ENCODE measurements at regions not wholly inside any gene's neighbourhood (a gene's known extent, or its start where the extent isn't known, plus 50 kb on each side); places are given as distances from the start of the nearest gene placed in this dataset.

- H3K27ac ChIP-seq (ENCODE audit: low read depth in 1 of 2, low read length in 2 of 2) = no peak overlapping the region
Measured at GRCh38 chr12:90333424-90333823, 621.6 kb downstream of the CCER1 start.

GRCh38 chr12:90331821-90332220 is 623.2 kb downstream of the CCER1 start:
- H3K27me3 ChIP-seq (ENCODE audit: control insufficient read depth in 4 of 4, insufficient read depth in 4 of 4, low read length in 3 of 4) = no peaks in the 10 kb centered on the region
- TF ChIP-seq RXRA (IDR thresholded peaks at IDR 0.05) = no peak
- no peak for TF ChIP-seq FOXA1 (IDR thresholded peaks at IDR 0.05)
- no peak for TF ChIP-seq GABPA (IDR thresholded peaks at IDR 0.05 in 1 of 2, conservative IDR thresholded peaks at IDR 0.05 in 1 of 2)
- no peak for TF ChIP-seq YY1 (IDR thresholded peaks at IDR 0.05)
- no peak for TF ChIP-seq HNF4A (conservative IDR thresholded peaks at IDR 0.05)
- TF ChIP-seq ZBTB33 (IDR thresholded peaks at IDR 0.05) = no peak
- 82% methylated on average over 1 of the region's 1 CpG for WGBS

More at GRCh38 chr12:90333424-90333823, 621.6 kb downstream of the CCER1 start:
- Histone ChIP-seq H3K4me3 (ENCODE audit: low read depth in 1 of 3, low read length in 3 of 3) (no peak overlapping the region), H3K9me3 (ENCODE audit: control insufficient read depth in 4 of 4, low read length in 3 of 4) (no peaks in the 10 kb centered on the region), H3K27me3 (ENCODE audit: control insufficient read depth in 4 of 4, insufficient read depth in 4 of 4, low read length in 3 of 4) (no peaks in the 10 kb centered on the region), H3K36me3 (ENCODE audit: control insufficient read depth in 4 of 4, insufficient read depth in 3 of 4, low read depth in 1 of 4, low read length in 3 of 4) (no peaks in the 10 kb centered on the region), H3K9ac (ENCODE audit: low read depth in 1 of 2, low read length in 2 of 2) (no peak overlapping the region), H3K4me1 (ENCODE audit: control insufficient read depth in 4 of 4, insufficient read depth in 4 of 4, low read length in 3 of 4) (no peaks in the 10 kb centered on the region)
- no peak for DNase-seq (ENCODE audit: low spot score)
- WGBS = 81% methylated on average over 2 of the region's 2 CpGs
- TF ChIP-seq JUND (IDR thresholded peaks at IDR 0.05) (no peak), RAD21 (IDR thresholded peaks at IDR 0.05) (no peak), TAF1 (conservative IDR thresholded peaks at IDR 0.05) (no peak), RXRA (IDR thresholded peaks at IDR 0.05) (no peak), NR2F2 (IDR thresholded peaks at IDR 0.05) (no peak), HNF4G (IDR thresholded peaks at IDR 0.05) (no peak), GABPA (IDR thresholded peaks at IDR 0.05 in 1 of 2, conservative IDR thresholded peaks at IDR 0.05 in 1 of 2) (no peak), SP1 (IDR thresholded peaks at IDR 0.05) (no peak), ATF3 (IDR thresholded peaks at IDR 0.05) (no peak), HNF4A (conservative IDR thresholded peaks at IDR 0.05) (no peak), ZBTB33 (IDR thresholded peaks at IDR 0.05) (no peak), FOXA1 (IDR thresholded peaks at IDR 0.05) (no peak), EGR1 (IDR thresholded peaks at IDR 0.05; ENCODE audit: low read depth in 2 of 2) (no peak)

GRCh38 chr12:90331262-90331661 is 622.6 kb upstream of the ATP2B1 start:
- H3K9me3 ChIP-seq (ENCODE audit: control insufficient read depth in 4 of 4, low read length in 3 of 4) = no peaks in the 10 kb centered on the region
- no peaks in the 10 kb centered on the region for H3K36me3 ChIP-seq (ENCODE audit: control insufficient read depth in 4 of 4, insufficient read depth in 3 of 4, low read depth in 1 of 4, low read length in 3 of 4)
- no peaks in the 10 kb centered on the region for H3K27me3 ChIP-seq (ENCODE audit: control insufficient read depth in 4 of 4, insufficient read depth in 4 of 4, low read length in 3 of 4)
- H3K4me3 ChIP-seq (ENCODE audit: low read depth in 1 of 3, low read length in 3 of 3) = no peak overlapping the region
- no peak for DNase-seq (ENCODE audit: low spot score)
- WGBS = 91% methylated on average over 3 of the region's 3 CpGs
- H3K9ac ChIP-seq (ENCODE audit: low read depth in 1 of 2, low read length in 2 of 2) = no peak overlapping the region
- H3K4me1 ChIP-seq (ENCODE audit: control insufficient read depth in 4 of 4, insufficient read depth in 4 of 4, low read length in 3 of 4) = no peaks in the 10 kb centered on the region
- no peak overlapping the region for H3K27ac ChIP-seq (ENCODE audit: low read depth in 1 of 2, low read length in 2 of 2)
- TF ChIP-seq ZBTB33 (IDR thresholded peaks at IDR 0.05) (no peak), HNF4A (conservative IDR thresholded peaks at IDR 0.05) (no peak), TAF1 (conservative IDR thresholded peaks at IDR 0.05) (no peak), GABPA (IDR thresholded peaks at IDR 0.05 in 1 of 2, conservative IDR thresholded peaks at IDR 0.05 in 1 of 2) (no peak), YY1 (IDR thresholded peaks at IDR 0.05) (no peak), MAX (IDR thresholded peaks at IDR 0.05) (no peak), EGR1 (IDR thresholded peaks at IDR 0.05; ENCODE audit: low read depth in 2 of 2) (no peak), ATF3 (IDR thresholded peaks at IDR 0.05) (no peak), SP1 (IDR thresholded peaks at IDR 0.05) (no peak), FOXA1 (IDR thresholded peaks at IDR 0.05) (no peak), RAD21 (IDR thresholded peaks at IDR 0.05) (no peak), CTCF (IDR thresholded peaks at IDR 0.05; ENCODE audit: low read depth, low read length, missing input control) (no peak), RXRA (IDR thresholded peaks at IDR 0.05) (no peak), JUND (IDR thresholded peaks at IDR 0.05) (no peak), NR2F2 (IDR thresholded peaks at IDR 0.05) (no peak), FOXA2 (IDR thresholded peaks at IDR 0.05) (no peak), HNF4G (IDR thresholded peaks at IDR 0.05) (no peak)

More at GRCh38 chr12:90331821-90332220, 623.2 kb downstream of the CCER1 start:
- H3K27ac ChIP-seq (ENCODE audit: low read depth in 1 of 2, low read length in 2 of 2) = no peak overlapping the region
- no peak for DNase-seq (ENCODE audit: low spot score)
- H3K9ac ChIP-seq (ENCODE audit: low read depth in 1 of 2, low read length in 2 of 2) = no peak overlapping the region
- no peaks in the 10 kb centered on the region for H3K4me1 ChIP-seq (ENCODE audit: control insufficient read depth in 4 of 4, insufficient read depth in 4 of 4, low read length in 3 of 4)
- H3K36me3 ChIP-seq (ENCODE audit: control insufficient read depth in 4 of 4, insufficient read depth in 3 of 4, low read depth in 1 of 4, low read length in 3 of 4) = no peaks in the 10 kb centered on the region
- H3K4me3 ChIP-seq (ENCODE audit: low read depth in 1 of 3, low read length in 3 of 3) = no peak overlapping the region
- no peaks in the 10 kb centered on the region for H3K9me3 ChIP-seq (ENCODE audit: control insufficient read depth in 4 of 4, low read length in 3 of 4)
